Midbrain (tissue), 1 donor: ENCODE measurements at regions not wholly inside any gene's neighbourhood (a gene's known extent, or its start where the extent isn't known, plus 50 kb on each side); places are given as distances from the start of the nearest gene placed in this dataset.
"Not testable (repeated sequence)": the region's sequence is repeated elsewhere in the genome, so short reads cannot be mapped to it uniquely, and the experiment has no call there.

Source experiments
- DNase-seq: peaks from one replicate; lab custom pipeline; 2025; lab: John Stamatoyannopoulos, UW

- no peak for DNase-seq
Measured at GRCh38 chr5:98500811-98501210, 272.7 kb upstream of the RGMB start.

DNA sequence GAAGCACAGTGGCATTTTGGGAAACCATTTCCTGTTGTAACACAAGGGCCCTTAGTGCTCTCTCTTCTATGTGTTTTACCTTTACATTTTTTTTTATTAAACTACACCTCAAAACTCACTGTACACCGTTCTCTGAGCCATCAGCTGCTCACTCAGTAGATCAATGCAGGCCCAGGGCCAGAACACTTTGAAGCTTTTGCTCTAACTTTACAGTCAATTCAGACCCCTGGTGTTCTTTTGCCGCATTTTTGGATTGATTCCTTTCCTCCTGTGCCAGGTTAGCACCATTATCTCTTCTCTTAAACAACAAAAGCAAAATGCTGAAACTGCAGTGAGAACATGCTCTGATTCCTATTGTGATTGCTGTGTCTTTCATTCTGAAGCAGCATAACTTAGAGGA, 269.8 kb upstream of the RGMB start:
- no peak for DNase-seq

- no peak for DNase-seq
Measured at GRCh38 chr5:98504505-98504904, 269.0 kb upstream of the RGMB start.

- DNase-seq = peak; percentile 56
Measured at GRCh38 chr5:98510143-98510985, 263.1 kb upstream of the RGMB start.

DNA sequence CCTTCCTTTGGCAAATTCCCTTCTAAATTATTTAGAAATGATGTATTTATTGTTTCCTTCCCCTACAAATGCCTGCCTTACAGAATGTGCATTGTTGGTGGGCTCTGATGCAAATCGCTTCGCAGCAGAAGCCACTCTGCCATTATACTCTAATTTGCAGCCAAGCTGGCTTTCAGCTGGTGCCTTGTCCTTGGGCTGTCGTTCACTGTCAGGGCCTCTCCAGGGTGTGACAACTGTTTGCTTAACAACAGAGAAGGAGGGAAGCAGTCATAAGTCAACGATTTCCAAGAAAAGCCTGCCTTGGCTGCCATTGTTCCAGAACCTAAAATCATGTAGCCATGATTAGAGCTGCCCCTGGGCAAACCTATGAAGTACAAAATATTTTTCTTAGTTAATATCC, 260.1 kb upstream of the RGMB start:
- DNase-seq = no peak

DNA sequence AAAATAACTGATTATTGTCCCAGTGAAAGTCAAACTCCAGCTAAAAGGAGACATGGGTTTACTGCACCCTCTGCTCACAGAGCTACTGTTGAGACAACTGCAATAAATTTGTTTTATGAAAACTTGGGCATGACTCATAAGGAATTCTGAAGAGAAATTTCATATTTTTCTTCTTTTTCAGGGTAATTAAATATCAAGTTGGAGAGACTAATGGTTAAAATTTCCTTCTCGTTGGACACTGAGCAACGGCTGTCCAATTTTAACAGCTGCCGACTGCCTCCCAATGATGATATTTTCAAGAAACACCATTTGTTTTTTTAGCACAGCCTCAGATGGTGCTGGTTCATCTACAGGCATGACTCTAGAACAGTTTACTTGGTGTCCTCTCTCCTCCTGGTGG, 259.2 kb upstream of the RGMB start:
- no peak for DNase-seq

- no peak for DNase-seq
Measured at GRCh38 chr5:98516701-98517100, 256.8 kb upstream of the RGMB start.

DNA sequence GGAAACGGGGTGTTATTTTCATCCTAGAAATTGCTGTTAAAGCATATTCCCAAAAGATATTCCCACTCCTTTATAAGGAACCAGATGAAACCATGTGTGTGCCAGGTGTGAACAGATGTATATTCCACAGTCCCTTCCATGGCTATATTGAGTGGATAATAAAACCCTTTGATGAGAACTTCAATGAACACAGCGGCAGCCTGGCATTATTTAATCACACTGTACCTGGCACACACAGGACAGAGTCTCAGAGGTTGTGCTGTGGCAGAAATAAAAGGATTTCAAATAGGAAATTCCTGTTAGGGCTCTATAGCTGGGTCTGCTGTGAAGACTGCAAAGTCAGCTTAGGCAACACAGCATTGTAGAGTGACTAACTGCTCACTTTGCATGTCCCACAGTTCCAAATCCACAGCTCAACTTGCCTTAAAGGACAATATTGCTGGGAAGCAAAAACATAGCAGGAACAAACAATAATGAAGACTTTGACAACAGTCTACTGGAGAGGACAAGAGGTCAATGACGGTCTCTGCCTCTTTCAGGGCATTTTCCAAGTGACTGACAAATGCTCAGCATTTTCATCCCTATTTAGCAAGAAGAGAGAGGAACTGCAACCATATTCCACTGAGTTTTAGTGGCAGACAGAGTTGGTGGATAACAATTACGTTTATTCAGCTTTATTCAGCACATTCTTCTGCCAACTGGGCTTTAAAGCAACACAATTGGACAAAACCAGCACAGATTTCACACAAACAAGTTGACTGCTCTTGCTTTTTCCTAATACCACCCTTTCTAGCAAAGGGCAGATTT, 255.7 kb upstream of the RGMB start:
- peak; percentile 33 for DNase-seq

GRCh38 chr5:98518754-98519153, 254.7 kb upstream of the RGMB start:
- DNase-seq = no peak

DNA sequence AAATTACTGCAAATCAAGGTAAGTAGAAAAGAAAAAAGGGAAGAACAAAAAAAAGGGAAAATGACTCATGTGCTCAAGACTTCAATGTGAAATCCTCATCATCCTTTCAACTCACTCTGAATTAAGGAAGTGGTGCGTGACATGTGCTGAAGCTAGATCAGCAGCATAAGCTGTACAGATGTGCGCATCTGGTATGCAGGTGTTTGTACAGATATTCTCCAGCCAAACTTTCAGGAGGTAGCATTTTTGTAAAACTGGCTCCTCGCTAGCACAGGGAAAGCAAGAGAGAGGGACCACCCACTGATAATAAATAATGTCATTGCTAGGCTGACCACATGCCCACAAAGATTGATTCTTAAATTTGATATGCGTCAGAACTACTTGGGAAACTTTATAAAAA, 253.9 kb upstream of the RGMB start:
- DNase-seq = no peak

GRCh38 chr5:98521821-98522220, 251.6 kb upstream of the RGMB start:
- no peak for DNase-seq

GRCh38 chr5:98524773-98525172, 248.7 kb upstream of the RGMB start:
- DNase-seq = no peak

DNA sequence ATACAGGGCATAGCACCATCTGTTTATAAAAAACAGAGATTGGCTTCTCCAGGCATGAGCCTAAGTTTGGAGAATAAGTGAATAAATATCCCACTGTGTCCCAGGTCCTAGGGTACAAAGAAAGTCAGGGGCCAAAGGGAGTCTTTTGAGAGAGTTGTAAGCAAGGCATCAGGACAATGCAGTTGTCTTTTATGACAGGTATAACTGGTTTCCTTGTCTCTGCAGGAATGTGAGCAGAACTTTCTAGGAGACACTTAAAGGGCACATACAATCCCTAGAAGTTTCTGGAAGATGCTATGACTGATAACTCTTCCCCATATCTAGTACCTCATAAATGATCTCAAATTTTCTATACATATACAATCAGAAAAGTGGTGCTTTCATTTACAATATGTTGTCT, 245.6 kb upstream of the RGMB start:
- DNase-seq = no peak

DNA sequence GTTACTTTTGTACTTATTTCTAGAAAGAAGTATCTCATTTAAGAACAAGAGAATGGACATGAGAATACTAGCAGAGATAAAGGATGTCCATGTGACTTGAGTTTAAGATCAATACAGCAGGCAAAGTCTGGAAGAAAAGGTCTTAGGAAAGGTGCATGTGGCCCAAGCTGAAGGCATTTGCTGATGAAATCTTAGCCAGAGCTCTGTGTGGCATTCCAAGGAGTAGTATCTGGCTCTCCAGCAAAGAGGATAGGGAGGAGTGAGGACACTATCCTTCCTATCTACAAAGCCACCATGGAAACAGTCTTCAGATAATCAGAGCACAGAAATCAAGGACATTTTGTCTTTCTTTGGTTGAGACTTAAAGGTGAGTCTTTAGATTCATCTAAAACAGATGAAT, 244.1 kb upstream of the RGMB start:
- no peak for DNase-seq

- DNase-seq = no peak
Measured at GRCh38 chr5:98530224-98530623, 243.2 kb upstream of the RGMB start.

GRCh38 chr5:98535901-98536300, 237.6 kb upstream of the RGMB start:
- DNase-seq = no peak

GRCh38 chr5:98540056-98540455, 233.4 kb upstream of the RGMB start:
- no peak for DNase-seq

DNA sequence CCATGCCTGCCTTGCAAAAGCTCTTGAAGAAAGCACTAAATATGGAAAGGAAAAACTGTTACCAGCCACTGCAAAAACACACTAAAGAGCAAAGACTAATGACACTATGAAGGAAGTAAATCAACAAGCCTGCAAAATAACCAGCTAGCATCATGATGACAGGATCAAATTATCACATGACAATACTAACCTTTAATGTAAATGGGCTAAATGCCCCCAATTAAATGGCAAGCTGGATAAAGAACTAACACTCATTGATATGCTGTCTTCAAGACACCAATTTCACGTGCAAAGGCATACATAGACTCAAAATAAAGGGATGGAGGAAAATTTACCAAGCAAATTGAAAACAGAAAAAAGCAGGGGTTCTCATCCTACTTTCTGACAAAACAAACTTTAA, 231.8 kb upstream of the RGMB start:
- no peak for DNase-seq

- DNase-seq = no peak
Measured at GRCh38 chr5:98543490-98543889, 230.0 kb upstream of the RGMB start.

DNA sequence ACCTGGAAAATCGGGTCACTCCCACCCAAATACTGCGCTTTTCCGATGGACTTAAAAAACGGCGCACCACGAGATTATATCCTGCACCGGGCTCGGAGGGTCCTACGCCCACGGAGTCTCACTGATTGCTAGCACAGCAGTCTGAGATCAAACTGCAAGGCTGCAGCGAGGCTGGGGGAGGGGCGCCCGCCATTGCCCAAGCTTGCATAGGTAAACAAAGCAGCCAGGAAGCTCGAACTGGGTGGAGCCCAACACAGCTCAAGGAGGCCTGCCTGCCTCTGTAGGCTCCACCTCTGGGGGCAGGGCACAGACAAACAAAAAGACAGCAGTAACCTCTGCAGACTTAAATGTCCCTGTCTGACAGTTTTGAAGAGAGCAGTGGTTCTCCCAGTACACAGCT, 226.5 kb upstream of the RGMB start:
- DNase-seq = not testable (repeated sequence)

DNA sequence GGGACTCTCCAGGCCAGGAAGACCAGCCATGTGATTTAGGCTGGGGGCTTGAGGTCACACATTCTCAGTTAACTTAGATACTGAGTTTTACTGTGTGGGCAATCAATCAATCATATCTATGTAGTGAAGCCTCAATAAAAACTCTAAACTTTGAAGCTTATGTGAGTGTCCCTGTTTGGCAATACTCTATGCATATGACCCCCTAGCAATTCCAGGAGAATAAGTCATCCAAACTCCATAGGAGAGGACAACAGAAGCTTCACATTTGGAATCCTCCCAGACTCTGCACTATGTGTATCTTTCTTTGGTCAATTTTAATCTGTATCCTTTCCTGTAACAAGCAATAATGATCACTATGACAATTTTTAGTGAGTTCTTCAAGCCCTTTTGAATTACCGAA, 216.8 kb upstream of the RGMB start:
- no peak for DNase-seq

- no peak for DNase-seq
Measured at GRCh38 chr5:98557916-98558315, 215.5 kb upstream of the RGMB start.

DNA sequence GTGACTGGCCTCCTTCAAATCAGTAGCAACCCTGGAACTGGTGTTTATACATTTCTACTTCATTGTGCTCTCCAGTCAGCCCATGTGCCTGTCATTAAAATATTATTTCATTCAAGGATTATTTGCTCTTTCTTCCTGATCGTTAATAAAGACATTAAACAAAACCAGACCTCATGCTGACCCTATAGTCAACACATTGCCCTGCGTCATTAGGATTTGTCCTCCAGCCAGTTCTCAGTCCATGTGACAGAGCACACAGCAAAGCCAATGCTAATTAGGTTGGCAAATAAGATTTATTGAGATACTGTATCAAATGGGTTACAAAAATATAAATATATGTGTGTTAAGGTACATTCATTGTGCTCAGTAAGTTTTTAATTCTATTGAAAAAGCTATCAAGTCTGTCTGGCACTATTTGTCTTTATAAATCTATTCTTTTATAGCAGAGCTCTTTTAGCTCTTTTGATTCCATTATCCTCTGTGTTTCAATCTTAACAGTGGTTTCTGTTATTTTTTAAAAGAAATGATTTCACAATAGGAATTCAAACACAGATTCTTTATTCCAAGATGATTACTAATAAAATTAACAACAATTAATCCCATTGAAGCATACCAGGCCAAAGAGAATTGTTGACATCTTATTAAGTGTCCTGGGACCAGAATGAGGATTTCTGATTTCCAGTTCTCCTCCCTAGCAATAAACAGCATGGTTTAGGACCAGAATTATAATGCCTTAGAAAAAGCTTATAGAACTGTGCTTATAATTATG, 209.4 kb upstream of the RGMB start:
- DNase-seq = no peak
